Panc1 (cell line): ENCODE measurements at regions not wholly inside any gene's neighbourhood (a gene's known extent, or its start where the extent isn't known, plus 50 kb on each side); places are given as distances from the start of the nearest gene placed in this dataset.

Source experiments
- ATAC-seq: fragments of 200-7000 bp; cut with Tn5 transposase; 2 replicates; pipeline ENCODE4 v1.9.1; 2020; ENCODE audit warnings: mild to moderate bottlenecking, moderate library complexity
- BruUV-seq: library from RNA; stranded (reverse); fragments of 400-500 nt; replicated peaks from 2 replicates; lab custom pipeline; 2021; lab: Mats Ljungman, UMichigan
- CTCF ChIA-PET: fragments of 300-600 bp; sonication (Branson Sonifier 250); formaldehyde crosslinking; loops from one replicate; lab custom pipeline; 2022; ENCODE audit warnings: antibody characterized with exemption; lab: Charles Lee
- POLR2A ChIA-PET: fragments of 300-600 bp; sonication (Branson Sonifier 250); formaldehyde crosslinking; loops from one replicate; lab custom pipeline; 2022; ENCODE audit warnings: antibody characterized with exemption; lab: Charles Lee
- DNase-seq: peaks from one replicate; pipeline ENCODE4 v3.0.0-alpha.2; 2010; ENCODE audit warnings: low read depth, low spot score
- H3K27ac ChIP-seq: 2 replicates; pipeline ENCODE4 v1.5.1; 2011; ENCODE audit warnings: mild to moderate bottlenecking, low read length, inconsistent platforms
- H3K27me3 ChIP-seq: fragments of 200-500 bp; sonication (Bioruptor generic); 2 replicates; pipeline ENCODE4 v1.6.0; 2014; ENCODE audit warnings: low read length, inconsistent platforms; ENCODE audit not compliant: control insufficient read depth, insufficient read depth
- H3K36me3 ChIP-seq: fragments of 200-500 bp; sonication (Bioruptor generic); 2 replicates; pipeline ENCODE4 v1.5.1; 2014; ENCODE audit warnings: inconsistent platforms, mild to moderate bottlenecking, low read length, moderate library complexity; ENCODE audit not compliant: control insufficient read depth, insufficient read depth
- H3K4me1 ChIP-seq: 2 replicates; pipeline ENCODE4 v1.5.1; 2011; ENCODE audit warnings: inconsistent platforms, mild to moderate bottlenecking, low read length, moderate library complexity; ENCODE audit not compliant: control insufficient read depth, insufficient read depth
- H3K4me3 ChIP-seq, 2 experiments: 2 replicates each; pipeline ENCODE4 v1.5.1; 2011 to 2012; ENCODE audit warnings: low read depth in 2 of 2, low read length in 2 of 2, mild to moderate bottlenecking in 2 of 2, inconsistent platforms in 1 of 2, moderate library complexity in 1 of 2
- H3K9me3 ChIP-seq: fragments of 200-500 bp; sonication (Bioruptor generic); 2 replicates; pipeline ENCODE4 v1.5.1; 2014; ENCODE audit warnings: low read depth, mild to moderate bottlenecking, inconsistent platforms, low read length, moderate library complexity; ENCODE audit not compliant: control insufficient read depth, insufficient read depth
- POLR2AphosphoS5 ChIP-seq: IDR thresholded peaks from 2 replicates; pipeline ENCODE4 v1.6.1; 2012; ENCODE audit warnings: mild to moderate bottlenecking, low read depth, low read length, moderate library complexity
- SIN3A ChIP-seq: IDR thresholded peaks from 2 replicates; pipeline ENCODE4 v1.6.1; 2012; ENCODE audit warnings: low read depth, mild to moderate bottlenecking, low read length, moderate library complexity, borderline replicate concordance; ENCODE audit not compliant: insufficient read depth
- TCF7L2 ChIP-seq: IDR thresholded peaks from 2 replicates; pipeline ENCODE4 v1.6.1; 2011; ENCODE audit warnings: mild to moderate bottlenecking, low read depth, low read length, inconsistent platforms
- in situ Hi-C: cut with HindIII; loops from 2 replicates; pipeline ENCODE4 v1.10.0; 2016; ENCODE audit warnings: low sequenced_read_pairs, low pct_unique_long_range_greater_than_20kb
- intact Hi-C: fragments of 100-400 bp; cut with micrococcal nuclease; formaldehyde crosslinking; loops from one replicate; pipeline ENCODE4 v1.10.0; 2022; ENCODE audit not compliant: unreplicated experiment
- TF ChIP-seq, protein P1 (sequence below): fragments of 450-650 bp; IDR thresholded peaks from 2 replicates; pipeline ENCODE4 v1.5.1; 2017; ENCODE audit warnings: mild to moderate bottlenecking
- TF ChIP-seq, protein P2 (sequence below), 2 experiments: IDR thresholded peaks; 2 replicates each; pipeline ENCODE4 v1.6.1; 2011 to 2012; ENCODE audit warnings: low read depth in 2 of 2, control low read depth in 1 of 2, low read length in 1 of 2, mild to moderate bottlenecking in 1 of 2, moderate library complexity in 1 of 2; ENCODE audit not compliant: insufficient read depth in 1 of 2

DNA sequence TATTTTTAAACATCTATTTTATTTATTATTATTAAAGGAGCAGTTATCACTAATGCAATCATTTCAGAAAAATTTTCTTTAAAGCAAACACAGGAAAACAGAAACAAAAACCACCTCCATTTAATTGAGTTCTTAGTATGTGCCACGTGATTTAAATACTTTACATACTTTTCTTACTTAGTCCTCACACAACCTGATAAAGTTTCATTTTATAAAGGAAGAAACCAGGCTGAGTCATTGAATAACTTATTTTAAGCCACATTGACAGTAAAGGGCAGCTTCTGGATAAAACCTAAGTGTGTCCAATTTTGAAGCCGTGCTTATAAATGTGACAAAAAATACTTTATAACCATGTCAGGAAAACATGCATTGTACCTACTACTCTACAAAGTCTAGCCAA, 57.1 kb upstream of the PCED1B start:
- H3K9me3 ChIP-seq: no peaks in the 10 kb centered on the region
- ChIA-PET CTCF (no interaction called here), POLR2A (no interaction called here)
- no peaks in the 10 kb centered on the region for H3K36me3 ChIP-seq
- TF ChIP-seq TCF7L2: no peak
- TF ChIP-seq, protein P1, sequence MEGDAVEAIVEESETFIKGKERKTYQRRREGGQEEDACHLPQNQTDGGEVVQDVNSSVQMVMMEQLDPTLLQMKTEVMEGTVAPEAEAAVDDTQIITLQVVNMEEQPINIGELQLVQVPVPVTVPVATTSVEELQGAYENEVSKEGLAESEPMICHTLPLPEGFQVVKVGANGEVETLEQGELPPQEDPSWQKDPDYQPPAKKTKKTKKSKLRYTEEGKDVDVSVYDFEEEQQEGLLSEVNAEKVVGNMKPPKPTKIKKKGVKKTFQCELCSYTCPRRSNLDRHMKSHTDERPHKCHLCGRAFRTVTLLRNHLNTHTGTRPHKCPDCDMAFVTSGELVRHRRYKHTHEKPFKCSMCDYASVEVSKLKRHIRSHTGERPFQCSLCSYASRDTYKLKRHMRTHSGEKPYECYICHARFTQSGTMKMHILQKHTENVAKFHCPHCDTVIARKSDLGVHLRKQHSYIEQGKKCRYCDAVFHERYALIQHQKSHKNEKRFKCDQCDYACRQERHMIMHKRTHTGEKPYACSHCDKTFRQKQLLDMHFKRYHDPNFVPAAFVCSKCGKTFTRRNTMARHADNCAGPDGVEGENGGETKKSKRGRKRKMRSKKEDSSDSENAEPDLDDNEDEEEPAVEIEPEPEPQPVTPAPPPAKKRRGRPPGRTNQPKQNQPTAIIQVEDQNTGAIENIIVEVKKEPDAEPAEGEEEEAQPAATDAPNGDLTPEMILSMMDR: no peak
- TF ChIP-seq SIN3A: no peak
- no peak for TF ChIP-seq POLR2AphosphoS5
- TF ChIP-seq, protein P2, sequence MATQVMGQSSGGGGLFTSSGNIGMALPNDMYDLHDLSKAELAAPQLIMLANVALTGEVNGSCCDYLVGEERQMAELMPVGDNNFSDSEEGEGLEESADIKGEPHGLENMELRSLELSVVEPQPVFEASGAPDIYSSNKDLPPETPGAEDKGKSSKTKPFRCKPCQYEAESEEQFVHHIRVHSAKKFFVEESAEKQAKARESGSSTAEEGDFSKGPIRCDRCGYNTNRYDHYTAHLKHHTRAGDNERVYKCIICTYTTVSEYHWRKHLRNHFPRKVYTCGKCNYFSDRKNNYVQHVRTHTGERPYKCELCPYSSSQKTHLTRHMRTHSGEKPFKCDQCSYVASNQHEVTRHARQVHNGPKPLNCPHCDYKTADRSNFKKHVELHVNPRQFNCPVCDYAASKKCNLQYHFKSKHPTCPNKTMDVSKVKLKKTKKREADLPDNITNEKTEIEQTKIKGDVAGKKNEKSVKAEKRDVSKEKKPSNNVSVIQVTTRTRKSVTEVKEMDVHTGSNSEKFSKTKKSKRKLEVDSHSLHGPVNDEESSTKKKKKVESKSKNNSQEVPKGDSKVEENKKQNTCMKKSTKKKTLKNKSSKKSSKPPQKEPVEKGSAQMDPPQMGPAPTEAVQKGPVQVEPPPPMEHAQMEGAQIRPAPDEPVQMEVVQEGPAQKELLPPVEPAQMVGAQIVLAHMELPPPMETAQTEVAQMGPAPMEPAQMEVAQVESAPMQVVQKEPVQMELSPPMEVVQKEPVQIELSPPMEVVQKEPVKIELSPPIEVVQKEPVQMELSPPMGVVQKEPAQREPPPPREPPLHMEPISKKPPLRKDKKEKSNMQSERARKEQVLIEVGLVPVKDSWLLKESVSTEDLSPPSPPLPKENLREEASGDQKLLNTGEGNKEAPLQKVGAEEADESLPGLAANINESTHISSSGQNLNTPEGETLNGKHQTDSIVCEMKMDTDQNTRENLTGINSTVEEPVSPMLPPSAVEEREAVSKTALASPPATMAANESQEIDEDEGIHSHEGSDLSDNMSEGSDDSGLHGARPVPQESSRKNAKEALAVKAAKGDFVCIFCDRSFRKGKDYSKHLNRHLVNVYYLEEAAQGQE (IDR thresholded peaks at IDR 0.05; ENCODE audit: insufficient read depth in 1 of 2, low read depth in 2 of 2, low read length in 1 of 2): no peak
- DNase-seq (no peak), ATAC-seq (no peak)
- intact Hi-C loops: loop anchor here (5.0 to 10.0 kb wide), 2 partner anchors 887 to 1030 kb away; partner anchors contain the start of gene SCAF11
- no TSS peak for BruUV-seq
- in situ Hi-C loops: no loop called here
- H3K4me3 ChIP-seq: no peak overlapping the region
- H3K27ac ChIP-seq: no peak overlapping the region
- H3K27me3 ChIP-seq: no peaks in the 10 kb centered on the region
- H3K4me1 ChIP-seq: no peaks in the 10 kb centered on the region

DNA sequence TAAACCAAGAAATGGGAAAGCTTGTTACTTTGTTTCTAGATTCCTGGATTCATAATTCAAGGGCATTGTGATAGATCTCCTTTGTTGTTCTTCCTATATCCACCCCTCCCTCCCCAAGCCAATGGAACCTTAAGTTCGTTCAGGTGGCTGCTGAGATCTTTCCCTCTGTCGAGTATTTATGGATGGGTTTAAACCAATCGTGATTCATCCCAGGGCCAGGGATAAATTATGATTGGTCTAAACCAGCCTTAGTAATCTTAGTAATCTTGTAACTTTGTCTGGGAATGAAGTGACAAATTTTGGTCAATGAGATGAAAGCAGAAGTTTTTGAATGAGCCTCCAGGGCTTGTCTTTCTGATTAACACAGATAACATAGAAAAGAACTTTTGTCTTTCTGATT, 56.1 kb upstream of the PCED1B start:
- Histone ChIP-seq H3K9me3 (no peaks in the 10 kb centered on the region), H3K27ac (no peak overlapping the region), H3K4me1 (no peaks in the 10 kb centered on the region), H3K27me3 (no peaks in the 10 kb centered on the region), H3K4me3 (no peak overlapping the region), H3K36me3 (no peaks in the 10 kb centered on the region)
- in situ Hi-C loops: no loop called here
- no peak for DNase-seq
- no TSS peak for BruUV-seq
- no peak for ATAC-seq
- POLR2A ChIA-PET: no interaction called here
- intact Hi-C loops: loop anchor here (5.0 to 10.0 kb wide), 2 partner anchors 889 to 1031 kb away; partner anchors contain the start of gene SCAF11
- CTCF ChIA-PET: no interaction called here
- TF ChIP-seq SIN3A (no peak), TCF7L2 (no peak), POLR2AphosphoS5 (no peak)
- TF ChIP-seq, protein P1: no peak
- TF ChIP-seq, protein P2 (IDR thresholded peaks at IDR 0.05; ENCODE audit: insufficient read depth in 1 of 2, low read depth in 2 of 2, low read length in 1 of 2): no peak
